CD8-positive, alpha-beta memory T cell (primary cell): ENCODE measurements at regions not wholly inside any gene's neighbourhood (a gene's known extent, or its start where the extent isn't known, plus 50 kb on each side); places are given as distances from the start of the nearest gene placed in this dataset.

ENCODE experiments used
- CTCF ChIA-PET: fragments of 350-600 bp; sonication (Branson Sonifier 250); formaldehyde crosslinking; loops from one replicate; lab custom pipeline; 2021; ENCODE audit warnings: antibody characterized with exemption; lab: Charles Lee
- POLR2A ChIA-PET: fragments of 350-600 bp; sonication (Branson Sonifier 250); formaldehyde crosslinking; loops from one replicate; lab custom pipeline; 2021; ENCODE audit warnings: antibody characterized with exemption; lab: Charles Lee
- DNase-seq, 5 donors: peaks; one replicate each; pipeline versions ENCODE4 v3.0.0 to v3.0.0-alpha.2; 2020 to 2022; ENCODE audit warnings: mixed read lengths in 1 of 5
- H3K27ac ChIP-seq: one replicate; pipeline ENCODE4 v1.7.0; 2013; ENCODE audit warnings: low read depth, mild to moderate bottlenecking, low read length, moderate library complexity
- H3K27me3 ChIP-seq: 2 replicates; pipeline ENCODE4 v1.7.0; 2013; ENCODE audit warnings: low read length, mild to moderate bottlenecking; ENCODE audit not compliant: insufficient read depth, poor library complexity, severe bottlenecking
- H3K36me3 ChIP-seq: 2 replicates; pipeline ENCODE4 v1.7.0; 2013; ENCODE audit warnings: mild to moderate bottlenecking, low read length, moderate library complexity; ENCODE audit not compliant: insufficient read depth
- H3K4me1 ChIP-seq: 2 replicates; pipeline ENCODE4 v1.7.0; 2013; ENCODE audit warnings: mild to moderate bottlenecking, low read length, moderate library complexity; ENCODE audit not compliant: insufficient read depth
- H3K4me3 ChIP-seq: 2 replicates; pipeline ENCODE4 v1.7.0; 2013; ENCODE audit warnings: mild to moderate bottlenecking, low read length
- H3K9me3 ChIP-seq: 2 replicates; pipeline ENCODE4 v1.7.0; 2013; ENCODE audit warnings: mild to moderate bottlenecking, low read length
- H3K27ac Mint-ChIP-seq, 8 donors: one replicate each; pipeline ENCODE4 v1.8.0; 2020 to 2021; ENCODE audit warnings: mixed read lengths in 8 of 8, mild to moderate bottlenecking in 6 of 8, inconsistent platforms in 3 of 8, moderate library complexity in 3 of 8
- H3K27me3 Mint-ChIP-seq, 2 donors: one replicate each; pipeline ENCODE4 v1.8.0; 2020 to 2021; ENCODE audit warnings: mixed read lengths in 2 of 2, mild to moderate bottlenecking in 1 of 2, moderate library complexity in 1 of 2
- H3K36me3 Mint-ChIP-seq, 3 donors: one replicate each; pipeline ENCODE4 v1.8.0; 2020 to 2021; ENCODE audit warnings: mixed read lengths in 3 of 3, inconsistent platforms in 1 of 3, mild to moderate bottlenecking in 1 of 3
- H3K4me1 Mint-ChIP-seq, 3 donors: one replicate each; pipeline ENCODE4 v1.8.0; 2020 to 2021; ENCODE audit warnings: mixed read lengths in 3 of 3, inconsistent platforms in 1 of 3, mild to moderate bottlenecking in 1 of 3
- H3K4me3 Mint-ChIP-seq, 7 donors: one replicate each; pipeline ENCODE4 v1.8.0; 2020 to 2021; ENCODE audit warnings: mixed read lengths in 7 of 7, mild to moderate bottlenecking in 6 of 7, moderate library complexity in 4 of 7, inconsistent platforms in 2 of 7
- H3K9me3 Mint-ChIP-seq, 5 donors: one replicate each; pipeline ENCODE4 v1.8.0; 2020 to 2022; ENCODE audit warnings: mixed read lengths in 5 of 5, mild to moderate bottlenecking in 3 of 5, moderate library complexity in 2 of 5, inconsistent platforms in 1 of 5

GRCh38 chr7:86939197-86939814 is 120.1 kb downstream of the ELAPOR2 start:
- Histone ChIP-seq H3K27ac (no peak overlapping the region), H3K27me3 (no peaks in the 10 kb centered on the region), H3K9me3 (no peaks in the 10 kb centered on the region), H3K4me1 (no peaks in the 10 kb centered on the region), H3K36me3 (no peaks in the 10 kb centered on the region), H3K4me3 (no peak overlapping the region)
- peaks cover 0 to 1% (median 0%) of the 10 kb centered on the region in 3 donors for H3K36me3 Mint-ChIP-seq
- no peaks in the 10 kb centered on the region for H3K4me1 Mint-ChIP-seq
- peak overlapping the region in 2 of 8 donors; percentile 12 to 76 for H3K27ac Mint-ChIP-seq
- ChIA-PET CTCF (no interaction called here), POLR2A (no interaction called here)
- peaks cover 4% of the 10 kb centered on the region in 2 donors for H3K27me3 Mint-ChIP-seq
- peak in 3 of 5 donors; percentile 6 to 43 (median 18) for DNase-seq
- no peaks in the 10 kb centered on the region for H3K9me3 Mint-ChIP-seq
- no peak overlapping the region for H3K4me3 Mint-ChIP-seq

DNA sequence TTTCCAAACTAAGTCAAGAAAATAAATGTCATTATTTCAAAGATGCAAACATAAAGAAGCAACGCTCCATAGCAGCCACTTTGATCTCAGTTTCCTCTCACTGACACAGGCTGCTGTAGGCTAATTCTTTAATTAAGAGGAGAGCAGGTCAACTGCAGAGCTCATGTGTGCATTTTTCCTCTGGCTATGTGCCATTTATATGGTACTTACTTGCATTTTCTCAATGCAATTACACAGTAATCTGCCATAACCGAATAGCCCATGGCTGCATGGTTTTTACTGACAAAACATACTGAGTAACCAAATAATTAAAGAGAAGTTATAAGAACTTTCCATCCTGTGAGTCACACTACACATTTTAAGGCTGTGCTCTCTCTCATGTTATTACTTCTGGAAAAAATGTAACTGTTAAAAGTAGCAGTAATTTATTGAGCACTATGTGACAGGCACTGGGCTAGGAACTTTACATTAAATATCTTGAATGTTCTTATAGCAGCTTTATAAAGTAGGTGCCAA is 122.0 kb downstream of the ELAPOR2 start:
- H3K4me3 ChIP-seq, result no peak overlapping the region
- H3K27ac Mint-ChIP-seq, result no peak overlapping the region
- ChIA-PET CTCF (interaction anchor here (1.1 to 1.3 kb wide), 2 partner anchors 13 to 301 kb away, joined by 3 read pairs; no protein-coding TSS in a partner anchor), POLR2A (no interaction called here)
- H3K27me3 ChIP-seq, result no peaks in the 10 kb centered on the region
- no peak for DNase-seq
- no peaks in the 10 kb centered on the region for H3K4me1 Mint-ChIP-seq
- H3K27ac ChIP-seq, result no peak overlapping the region
- peaks cover 4% of the 10 kb centered on the region in 2 donors for H3K27me3 Mint-ChIP-seq
- no peak overlapping the region for H3K4me3 Mint-ChIP-seq
- H3K4me1 ChIP-seq, result no peaks in the 10 kb centered on the region
- H3K9me3 ChIP-seq, result no peaks in the 10 kb centered on the region
- H3K9me3 Mint-ChIP-seq, result no peaks in the 10 kb centered on the region
- H3K36me3 Mint-ChIP-seq, result peaks cover 0 to 1% (median 0%) of the 10 kb centered on the region in 3 donors
- no peaks in the 10 kb centered on the region for H3K36me3 ChIP-seq

GRCh38 chr7:86933295-86933845 is 126.1 kb downstream of the ELAPOR2 start:
- H3K27me3 ChIP-seq, result no peaks in the 10 kb centered on the region
- POLR2A ChIA-PET, result no interaction called here
- no peaks in the 10 kb centered on the region for H3K9me3 Mint-ChIP-seq
- H3K36me3 Mint-ChIP-seq, result peaks cover 0 to 1% (median 0%) of the 10 kb centered on the region in 3 donors
- H3K27ac ChIP-seq, result no peak overlapping the region
- no peaks in the 10 kb centered on the region for H3K4me1 ChIP-seq
- no peak overlapping the region for H3K4me3 Mint-ChIP-seq
- H3K27ac Mint-ChIP-seq, result peak overlapping the region in 1 of 8 donors; percentile 39
- CTCF ChIA-PET, result interaction anchor here (1.2 kb wide), 1 partner anchor 215 kb away, joined by 5 read pairs; no protein-coding TSS in a partner anchor
- no peaks in the 10 kb centered on the region for H3K9me3 ChIP-seq
- H3K36me3 ChIP-seq, result no peaks in the 10 kb centered on the region
- H3K4me3 ChIP-seq, result no peak overlapping the region
- H3K4me1 Mint-ChIP-seq, result no peaks in the 10 kb centered on the region
- peaks cover 0 to 2% of the 10 kb centered on the region in 2 donors for H3K27me3 Mint-ChIP-seq
- no peak for DNase-seq

DNA sequence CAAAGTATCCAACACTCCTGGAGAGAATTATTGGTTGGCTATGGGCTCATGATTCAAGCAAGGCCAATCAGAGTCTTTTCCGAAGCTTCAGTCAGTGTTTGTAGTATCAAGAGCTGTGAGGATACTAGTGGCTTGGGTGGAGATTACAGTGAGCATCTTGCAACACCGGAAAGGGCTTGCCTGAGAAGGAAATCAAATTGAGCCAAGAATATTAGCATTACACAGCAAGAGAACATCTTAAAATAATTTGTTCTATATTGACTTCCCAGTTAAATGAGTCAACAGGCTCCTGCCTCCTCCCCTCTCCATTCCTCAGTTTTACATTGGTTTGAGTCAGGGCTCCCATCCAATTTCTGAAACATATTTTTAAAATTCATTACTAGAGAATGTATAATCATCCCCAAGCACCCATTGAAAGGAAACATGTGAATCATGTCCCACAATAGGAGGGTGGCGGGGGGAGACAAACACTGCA is 127.4 kb downstream of the ELAPOR2 start:
- Mint-ChIP-seq H3K9me3 (no peaks in the 10 kb centered on the region), H3K36me3 (no peaks in the 10 kb centered on the region), H3K4me1 (no peaks in the 10 kb centered on the region), H3K27me3 (peaks cover 0 to 4% of the 10 kb centered on the region in 2 donors), H3K27ac (no peak overlapping the region), H3K4me3 (no peak overlapping the region)
- DNase-seq, result no peak
- Histone ChIP-seq H3K36me3 (no peaks in the 10 kb centered on the region), H3K9me3 (no peaks in the 10 kb centered on the region), H3K4me1 (no peaks in the 10 kb centered on the region), H3K27me3 (no peaks in the 10 kb centered on the region), H3K4me3 (no peak overlapping the region), H3K27ac (no peak overlapping the region)
- CTCF ChIA-PET, result no interaction called here
- POLR2A ChIA-PET, result no interaction called here

DNA sequence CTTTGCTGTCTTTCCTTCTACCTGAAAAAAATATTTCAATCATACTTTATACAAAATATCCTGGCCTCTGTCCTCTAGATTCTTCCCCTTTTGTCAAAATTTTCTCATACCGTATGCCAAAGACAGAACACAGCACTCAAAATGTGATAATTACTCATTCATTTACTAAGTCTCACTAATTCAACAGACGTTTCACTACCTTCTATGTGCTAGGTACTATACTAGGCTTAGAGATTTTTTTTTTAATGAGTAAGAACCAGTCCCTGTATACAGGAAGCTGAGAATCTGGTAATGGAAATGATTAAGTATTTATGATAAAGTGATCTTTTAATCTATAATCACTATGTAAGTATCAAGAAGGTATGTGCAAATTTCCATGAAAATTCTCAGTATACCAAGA is 128.0 kb downstream of the ELAPOR2 start:
- H3K4me3 ChIP-seq, result no peak overlapping the region
- H3K27me3 ChIP-seq, result no peaks in the 10 kb centered on the region
- Mint-ChIP-seq H3K36me3 (no peaks in the 10 kb centered on the region), H3K27me3 (peaks cover 3 to 7% of the 10 kb centered on the region in 2 donors), H3K27ac (no peak overlapping the region), H3K9me3 (no peaks in the 10 kb centered on the region), H3K4me3 (no peak overlapping the region), H3K4me1 (no peaks in the 10 kb centered on the region)
- CTCF ChIA-PET, result no interaction called here
- DNase-seq, result no peak
- no peak overlapping the region for H3K27ac ChIP-seq
- POLR2A ChIA-PET, result no interaction called here
- H3K4me1 ChIP-seq, result no peaks in the 10 kb centered on the region
- no peaks in the 10 kb centered on the region for H3K9me3 ChIP-seq
- H3K36me3 ChIP-seq, result no peaks in the 10 kb centered on the region

DNA sequence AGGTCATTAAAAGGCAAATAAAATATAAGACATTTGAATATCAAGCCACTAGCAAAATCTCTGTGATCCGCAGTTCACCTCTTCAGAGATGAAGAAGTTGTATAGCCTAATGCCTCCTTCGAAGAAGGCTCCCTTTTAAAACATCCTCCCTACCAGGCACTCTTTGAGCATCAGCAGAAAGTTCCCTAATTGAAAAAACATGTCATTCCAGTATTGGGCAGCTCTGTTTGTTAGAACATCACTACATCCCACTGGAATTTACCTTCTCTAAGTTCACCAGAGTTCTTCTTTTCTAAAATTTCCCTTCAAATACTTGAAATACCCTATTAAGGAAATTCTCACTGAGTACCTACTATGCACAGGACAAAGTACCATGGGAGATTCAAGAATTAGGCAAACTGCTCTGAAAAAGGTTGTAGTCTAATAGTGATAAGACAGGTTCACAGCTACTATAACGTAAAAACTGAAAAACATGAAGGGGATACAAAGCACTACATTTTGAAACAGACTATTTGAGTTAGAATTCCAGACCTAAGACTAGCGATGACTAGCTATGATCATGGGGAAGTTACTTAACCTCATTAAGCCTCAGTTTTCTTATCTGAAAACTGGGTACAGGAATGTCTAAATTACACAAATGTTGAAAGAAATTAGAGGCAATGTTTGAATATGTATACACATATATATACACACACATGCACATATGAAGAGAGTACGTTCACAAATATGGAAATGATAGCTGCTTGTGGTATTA is 128.7 kb downstream of the ELAPOR2 start:
- Mint-ChIP-seq H3K27me3 (peaks cover 3 to 7% of the 10 kb centered on the region in 2 donors), H3K4me1 (no peaks in the 10 kb centered on the region), H3K27ac (no peak overlapping the region), H3K36me3 (no peaks in the 10 kb centered on the region), H3K4me3 (no peak overlapping the region), H3K9me3 (no peaks in the 10 kb centered on the region)
- Histone ChIP-seq H3K36me3 (no peaks in the 10 kb centered on the region), H3K9me3 (no peaks in the 10 kb centered on the region), H3K4me1 (no peaks in the 10 kb centered on the region), H3K27me3 (no peaks in the 10 kb centered on the region), H3K27ac (no peak overlapping the region), H3K4me3 (no peak overlapping the region)
- ChIA-PET CTCF (no interaction called here), POLR2A (no interaction called here)
- no peak for DNase-seq

GRCh38 chr7:86929293-86930109 is 130.0 kb downstream of the ELAPOR2 start:
- Mint-ChIP-seq H3K4me3 (no peak overlapping the region), H3K4me1 (no peaks in the 10 kb centered on the region), H3K27ac (peak overlapping the region in 2 of 8 donors; percentile 10 to 54), H3K27me3 (peaks cover 3 to 6% of the 10 kb centered on the region in 2 donors), H3K36me3 (peaks cover 0 to 2% (median 0%) of the 10 kb centered on the region in 3 donors), H3K9me3 (no peaks in the 10 kb centered on the region)
- DNase-seq, result no peak
- POLR2A ChIA-PET, result no interaction called here
- Histone ChIP-seq H3K4me3 (no peak overlapping the region), H3K27me3 (no peaks in the 10 kb centered on the region), H3K4me1 (no peaks in the 10 kb centered on the region), H3K36me3 (no peaks in the 10 kb centered on the region), H3K9me3 (no peaks in the 10 kb centered on the region), H3K27ac (no peak overlapping the region)
- CTCF ChIA-PET, result no interaction called here
